Spleen (tissue), 7 donors: ENCODE measurements at regions not wholly inside any gene's neighbourhood (a gene's known extent, or its start where the extent isn't known, plus 50 kb on each side); places are given as distances from the start of the nearest gene placed in this dataset.

Experiments used
- POLR2A ChIP-seq, 3 donors: fragments of 450-650 bp; IDR thresholded peaks; one replicate each; pipeline ENCODE4 v1.5.1; 2017; ENCODE audit warnings: antibody characterized with exemption in 3 of 3, mild to moderate bottlenecking in 1 of 3
- POLR2AphosphoS5 ChIP-seq, 3 donors: sonication (generic); formaldehyde crosslinking; IDR thresholded peaks; one replicate each; pipeline ENCODE4 v1.5.1; 2017; ENCODE audit warnings: antibody characterized with exemption in 3 of 3
- TF ChIP-seq, protein P1 (sequence below), 11 experiments: fragments of 200-600 bp in 7 of 11; fragments of 450-650 bp in 4 of 11; sonication (generic) in 4 of 11; IDR thresholded peaks in 8 of 11; conservative IDR thresholded peaks in 3 of 11; 1 replicate in 7 of 11; 2 replicates in 4 of 11; pipeline versions ENCODE4 v1.4.0 to v1.8.0; 2016 to 2021; ENCODE audit warnings: antibody characterized with exemption in 11 of 11, inconsistent platforms in 4 of 11, mild to moderate bottlenecking in 1 of 11
- donor health status: DM: no; HTN: no; CAD: no; lungs with moderate emphysema.
- donor health status: DM: no; HTN: no; CAD: no.
- donor health status: DM: no; HTN: no; CAD: no.

DNA sequence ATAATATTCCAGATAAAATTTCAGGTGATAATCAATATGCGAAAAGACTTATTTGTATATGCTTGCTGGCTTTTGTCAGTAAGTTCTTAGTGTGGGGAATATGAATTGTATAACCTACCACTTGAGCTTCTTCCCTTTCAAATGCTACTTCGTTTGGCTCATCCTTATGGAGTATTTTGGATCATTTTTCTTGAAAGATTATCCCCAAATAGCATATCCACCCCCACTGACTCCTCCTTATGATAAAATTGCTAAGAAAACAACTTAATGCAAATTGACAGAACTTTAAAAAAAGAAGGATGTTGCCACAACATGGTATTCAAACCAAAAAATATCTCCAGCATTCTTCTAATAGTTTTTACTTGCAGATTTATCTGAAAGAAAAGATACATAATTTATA lies 393.3 kb downstream of the PPP3CA start:
- TF ChIP-seq POLR2AphosphoS5 (IDR thresholded peaks at IDR 0.05) (no peak), POLR2A (IDR thresholded peaks at IDR 0.05) (no peak)
- TF ChIP-seq, protein P1, sequence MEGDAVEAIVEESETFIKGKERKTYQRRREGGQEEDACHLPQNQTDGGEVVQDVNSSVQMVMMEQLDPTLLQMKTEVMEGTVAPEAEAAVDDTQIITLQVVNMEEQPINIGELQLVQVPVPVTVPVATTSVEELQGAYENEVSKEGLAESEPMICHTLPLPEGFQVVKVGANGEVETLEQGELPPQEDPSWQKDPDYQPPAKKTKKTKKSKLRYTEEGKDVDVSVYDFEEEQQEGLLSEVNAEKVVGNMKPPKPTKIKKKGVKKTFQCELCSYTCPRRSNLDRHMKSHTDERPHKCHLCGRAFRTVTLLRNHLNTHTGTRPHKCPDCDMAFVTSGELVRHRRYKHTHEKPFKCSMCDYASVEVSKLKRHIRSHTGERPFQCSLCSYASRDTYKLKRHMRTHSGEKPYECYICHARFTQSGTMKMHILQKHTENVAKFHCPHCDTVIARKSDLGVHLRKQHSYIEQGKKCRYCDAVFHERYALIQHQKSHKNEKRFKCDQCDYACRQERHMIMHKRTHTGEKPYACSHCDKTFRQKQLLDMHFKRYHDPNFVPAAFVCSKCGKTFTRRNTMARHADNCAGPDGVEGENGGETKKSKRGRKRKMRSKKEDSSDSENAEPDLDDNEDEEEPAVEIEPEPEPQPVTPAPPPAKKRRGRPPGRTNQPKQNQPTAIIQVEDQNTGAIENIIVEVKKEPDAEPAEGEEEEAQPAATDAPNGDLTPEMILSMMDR (IDR thresholded peaks at IDR 0.05 in 8 of 11, conservative IDR thresholded peaks at IDR 0.05 in 3 of 11) = no peak
